ENCODE measurements at regions not wholly inside any gene's neighbourhood (a gene's known extent, or its start where the extent isn't known, plus 50 kb on each side); places are given as distances from the start of the nearest gene placed in this dataset.
A peak's percentile ranks its signal among the peaks of the same experiment; 100 is the strongest.

DNA sequence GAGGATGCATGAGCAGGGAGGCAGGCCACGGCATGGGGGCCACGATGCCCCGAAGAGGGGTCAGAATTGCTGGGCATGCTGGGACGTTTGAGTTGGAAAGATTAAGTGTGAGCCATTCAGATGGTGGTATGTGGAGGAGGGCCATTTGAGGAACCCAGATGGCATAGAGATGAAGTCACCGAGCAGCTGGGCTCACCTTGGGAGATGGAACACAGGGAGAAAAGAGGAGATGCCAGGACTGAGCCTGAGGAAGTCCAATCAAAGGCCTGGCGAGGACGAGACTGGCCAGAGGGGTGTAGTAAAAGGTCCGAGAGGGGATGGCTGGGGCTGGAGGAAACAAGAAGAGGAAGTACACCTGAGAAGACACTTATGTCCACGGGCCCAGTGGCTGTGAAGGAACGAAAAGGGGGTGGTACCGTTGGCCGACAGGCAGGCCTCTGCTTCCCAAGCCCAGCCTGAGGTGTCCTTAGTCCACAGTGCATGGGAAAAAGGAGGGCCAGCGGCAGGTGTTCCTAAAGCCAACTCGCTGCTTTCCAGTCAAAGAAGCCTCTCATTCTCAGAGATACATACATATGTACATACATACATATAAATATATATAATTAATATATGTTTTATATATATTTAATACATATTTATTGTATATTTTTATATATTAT lies 54.6 kb upstream of the CLCN4 start:
- TF ChIP-seq, protein P1, sequence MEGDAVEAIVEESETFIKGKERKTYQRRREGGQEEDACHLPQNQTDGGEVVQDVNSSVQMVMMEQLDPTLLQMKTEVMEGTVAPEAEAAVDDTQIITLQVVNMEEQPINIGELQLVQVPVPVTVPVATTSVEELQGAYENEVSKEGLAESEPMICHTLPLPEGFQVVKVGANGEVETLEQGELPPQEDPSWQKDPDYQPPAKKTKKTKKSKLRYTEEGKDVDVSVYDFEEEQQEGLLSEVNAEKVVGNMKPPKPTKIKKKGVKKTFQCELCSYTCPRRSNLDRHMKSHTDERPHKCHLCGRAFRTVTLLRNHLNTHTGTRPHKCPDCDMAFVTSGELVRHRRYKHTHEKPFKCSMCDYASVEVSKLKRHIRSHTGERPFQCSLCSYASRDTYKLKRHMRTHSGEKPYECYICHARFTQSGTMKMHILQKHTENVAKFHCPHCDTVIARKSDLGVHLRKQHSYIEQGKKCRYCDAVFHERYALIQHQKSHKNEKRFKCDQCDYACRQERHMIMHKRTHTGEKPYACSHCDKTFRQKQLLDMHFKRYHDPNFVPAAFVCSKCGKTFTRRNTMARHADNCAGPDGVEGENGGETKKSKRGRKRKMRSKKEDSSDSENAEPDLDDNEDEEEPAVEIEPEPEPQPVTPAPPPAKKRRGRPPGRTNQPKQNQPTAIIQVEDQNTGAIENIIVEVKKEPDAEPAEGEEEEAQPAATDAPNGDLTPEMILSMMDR (IDR thresholded peaks at IDR 0.05) = no peak
- DNase-seq (ENCODE audit: low spot score) = no peak
- Histone ChIP-seq H3K4me3 (no peak overlapping the region), H3K27ac (peak overlapping the region; percentile 36 to 76)

DNA sequence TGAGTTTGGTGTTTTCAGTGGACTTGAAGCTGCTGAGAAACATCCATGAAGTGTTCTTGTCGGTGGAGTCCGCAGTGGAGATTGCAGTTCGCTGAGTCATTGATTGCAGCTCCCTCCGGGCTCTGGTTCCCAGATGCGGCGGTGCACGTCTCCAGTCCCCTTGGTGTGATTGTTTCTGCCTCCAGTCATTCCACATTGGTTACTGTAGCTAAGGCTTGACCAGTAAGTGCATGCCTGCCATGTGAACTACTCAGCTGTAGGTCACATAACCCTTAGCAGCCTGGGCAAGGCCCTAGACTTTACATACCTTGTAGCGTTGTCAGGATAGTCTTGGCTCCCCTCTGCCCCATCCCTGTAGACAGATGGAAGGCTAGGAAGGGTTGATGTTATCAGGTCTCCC lies 53.8 kb upstream of the CLCN4 start:
- no peak for DNase-seq (ENCODE audit: low spot score)
- H3K27ac ChIP-seq = peak overlapping the region; percentile 28 to 70
- H3K4me3 ChIP-seq = no peak overlapping the region
- TF ChIP-seq, protein P1 (IDR thresholded peaks at IDR 0.05) = no peak

DNA sequence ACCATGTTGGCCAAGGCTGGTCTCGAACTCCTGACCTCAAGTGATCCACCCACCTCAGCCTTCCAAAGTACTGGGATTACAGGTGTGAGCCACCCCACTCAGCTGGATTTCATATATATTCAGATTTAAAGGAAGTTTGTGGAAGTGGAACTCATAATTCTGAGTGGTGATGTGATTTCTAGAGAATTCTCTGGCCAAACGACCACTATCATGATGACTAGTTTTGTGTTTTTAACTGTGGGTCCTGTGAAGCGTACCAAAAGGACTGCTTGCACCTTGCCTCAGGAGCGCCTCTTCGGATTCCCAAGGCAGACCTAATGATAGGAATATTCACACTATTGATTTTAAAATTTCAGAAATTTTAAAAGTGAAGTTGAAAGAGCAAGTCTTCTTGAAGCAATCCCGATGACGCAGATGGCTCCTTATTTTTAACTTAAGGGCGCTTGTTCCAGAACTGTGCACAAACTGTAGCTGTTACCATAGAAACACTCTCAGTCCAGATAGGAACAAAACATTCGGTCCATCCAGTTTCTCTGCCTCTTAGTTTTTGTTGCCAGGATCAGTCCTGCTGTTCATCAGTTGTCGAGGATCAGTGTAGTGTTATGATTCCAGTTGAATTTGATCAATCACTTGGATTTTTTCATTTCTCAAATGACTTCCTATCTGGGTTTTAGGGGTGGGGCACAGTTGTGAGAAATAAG lies 51.7 kb upstream of the CLCN4 start:
- DNase-seq (ENCODE audit: low spot score) = no peak
- TF ChIP-seq, protein P1 (IDR thresholded peaks at IDR 0.05) = no peak
- H3K27ac ChIP-seq = peak overlapping the region; percentile 72 to 84

DNA sequence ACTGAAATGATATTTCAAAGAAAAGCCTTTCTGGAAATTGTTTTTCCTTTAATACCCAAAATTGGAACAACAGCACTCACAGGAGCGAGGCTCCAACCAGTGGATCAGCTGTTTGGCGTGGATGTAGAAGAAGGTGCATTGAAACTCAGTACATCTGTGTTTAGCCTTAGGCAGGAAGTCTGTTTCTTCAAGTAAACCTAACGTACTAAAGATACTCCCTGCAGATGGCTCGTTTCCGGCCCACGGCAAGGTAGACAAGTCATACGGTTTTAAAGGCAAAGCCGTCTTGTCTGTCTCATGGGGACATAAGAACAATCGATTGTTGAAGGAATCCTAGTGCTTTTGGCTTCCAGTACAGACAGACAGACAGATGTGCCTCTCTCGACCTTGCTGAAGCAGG lies 50.0 kb upstream of the CLCN4 start:
- no peak for DNase-seq (ENCODE audit: low spot score)
- Histone ChIP-seq H3K4me3 (no peak overlapping the region), H3K27ac (peak overlapping the region in 1 of 2 donors; percentile 45)
- TF ChIP-seq, protein P1 (IDR thresholded peaks at IDR 0.05) = no peak

More for the DNA sequence above, 51.7 kb upstream of the CLCN4 start:
- peak overlapping the region; percentile 25 for H3K4me3 ChIP-seq
